Keratinocyte (primary cell): ENCODE measurements at regions not wholly inside any gene's neighbourhood (a gene's known extent, or its start where the extent isn't known, plus 50 kb on each side); places are given as distances from the start of the nearest gene placed in this dataset.

Experiments used
- DNase-seq: peaks from one replicate; pipeline ENCODE4 v3.0.0-alpha.2; 2011; ENCODE audit warnings: low read depth, missing footprints, low spot score
- FAIRE-seq: peaks from 2 replicates; lab custom pipeline; 2011; peaks lifted over from hg19 to GRCh38; lab: Jason Lieb, UNC
- H2AFZ ChIP-seq: 2 replicates; pipeline ENCODE4 v1.6.0; 2012; ENCODE audit warnings: low read length, control low read depth, inconsistent platforms; ENCODE audit not compliant: control insufficient read depth
- H3K27ac ChIP-seq: 2 replicates; pipeline ENCODE4 v1.5.1; 2011; ENCODE audit warnings: low read length; ENCODE audit not compliant: control insufficient read depth, insufficient read depth
- H3K27me3 ChIP-seq: 3 replicates; pipeline ENCODE4 v1.6.0; 2011; ENCODE audit warnings: low read length; ENCODE audit not compliant: control insufficient read depth, insufficient read depth; ENCODE audit errors: extremely low read depth
- H3K36me3 ChIP-seq, 2 experiments: 2 replicates in 1 of 2; 3 replicates in 1 of 2; pipeline ENCODE4 v1.5.1; 2011; ENCODE audit warnings: low read length in 2 of 2, mild to moderate bottlenecking in 1 of 2; ENCODE audit not compliant: control insufficient read depth in 2 of 2, insufficient read depth in 2 of 2; ENCODE audit errors: extremely low read depth in 1 of 2
- H3K4me1 ChIP-seq: 3 replicates; pipeline ENCODE4 v1.5.1; 2011; ENCODE audit warnings: low read length; ENCODE audit not compliant: control insufficient read depth, insufficient read depth; ENCODE audit errors: extremely low read depth
- H3K4me2 ChIP-seq: 3 replicates; pipeline ENCODE4 v1.6.0; 2011; ENCODE audit warnings: low read depth, low read length; ENCODE audit not compliant: control insufficient read depth, insufficient read depth; ENCODE audit errors: extremely low read depth
- H3K4me3 ChIP-seq, 3 experiments: fragments of 200-600 bp in 1 of 3; sonication (generic) in 1 of 3; 2 replicates in 2 of 3; 3 replicates in 1 of 3; pipeline ENCODE4 v1.5.1; 2011 to 2016; ENCODE audit warnings: low read length in 3 of 3, mild to moderate bottlenecking in 3 of 3, control low read depth in 2 of 3, inconsistent platforms in 1 of 3, low read depth in 1 of 3, mixed read lengths in 1 of 3, mixed run types in 1 of 3, moderate library complexity in 1 of 3; ENCODE audit not compliant: control insufficient read depth in 2 of 3, insufficient read depth in 2 of 3; ENCODE audit errors: extremely low read depth in 1 of 3
- H3K79me2 ChIP-seq: 2 replicates; pipeline ENCODE4 v1.6.0; 2012; ENCODE audit warnings: low read length; ENCODE audit not compliant: control insufficient read depth, insufficient read depth
- H3K9ac ChIP-seq: 3 replicates; pipeline ENCODE4 v1.6.0; 2011; ENCODE audit warnings: low read length; ENCODE audit not compliant: control insufficient read depth, insufficient read depth; ENCODE audit errors: extremely low read depth
- H3K9me1 ChIP-seq: 3 replicates; pipeline ENCODE4 v1.6.0; 2011; ENCODE audit warnings: low read length; ENCODE audit not compliant: control insufficient read depth, insufficient read depth; ENCODE audit errors: extremely low read depth
- H3K9me3 ChIP-seq: 2 replicates; pipeline ENCODE4 v1.5.1; 2012; ENCODE audit warnings: low read depth, low read length; ENCODE audit not compliant: control insufficient read depth
- H4K20me1 ChIP-seq: 3 replicates; pipeline ENCODE4 v1.6.0; 2011; ENCODE audit warnings: low read length; ENCODE audit not compliant: control insufficient read depth, insufficient read depth; ENCODE audit errors: extremely low read depth
- EZH2 ChIP-seq: IDR thresholded peaks from one replicate; pipeline ENCODE4 v1.6.1; 2012; ENCODE audit warnings: inconsistent platforms, mild to moderate bottlenecking, low read length, moderate library complexity
- dilution Hi-C: fragments of 300-500 bp; cut with MboI; formaldehyde crosslinking; loops from one replicate; pipeline ENCODE4 v1.7.0; 2020; ENCODE audit warnings: low sequenced_read_pairs; ENCODE audit not compliant: extremely low pct_ligation_motif_present
- TF ChIP-seq, protein P1 (sequence below), 3 experiments: IDR thresholded peaks in 1 of 3; conservative IDR thresholded peaks in 1 of 3; optimal IDR thresholded peaks in 1 of 3; 2 replicates in 2 of 3; 3 replicates in 1 of 3; pipeline versions ENCODE3 to v1.5.1; 2011; ENCODE audit warnings: low read length in 3 of 3, mild to moderate bottlenecking in 3 of 3, moderate library complexity in 2 of 3, control low read depth in 1 of 3, inconsistent platforms in 1 of 3; ENCODE audit not compliant: insufficient read depth in 2 of 3; ENCODE audit errors: extremely low read depth in 1 of 3

DNA sequence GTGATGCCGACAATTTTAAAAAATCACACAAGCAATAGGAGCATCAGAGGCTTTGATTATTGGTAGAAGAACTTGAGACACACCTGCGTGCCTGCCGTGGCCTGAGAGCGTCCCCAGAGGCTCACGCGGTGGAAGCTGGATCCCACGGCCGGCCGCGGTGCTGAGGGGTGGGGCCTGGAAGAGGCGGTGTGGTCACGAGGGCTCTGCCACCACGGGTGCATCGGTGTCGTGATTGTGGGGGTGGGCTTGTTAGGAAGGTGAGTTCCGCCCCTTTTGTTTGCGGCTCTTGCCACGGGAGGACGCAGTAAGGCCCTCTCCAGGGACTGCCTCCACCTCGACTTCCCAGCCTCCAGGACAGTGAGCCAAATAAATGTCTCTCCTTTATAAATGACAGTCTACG, 77.2 kb upstream of the ADRA2C start:
- H2AFZ ChIP-seq = no peak overlapping the region
- no peaks in the 10 kb centered on the region for H3K36me3 ChIP-seq
- no peaks in the 10 kb centered on the region for H3K27me3 ChIP-seq
- H3K27ac ChIP-seq = no peak overlapping the region
- no peak overlapping the region for H3K9ac ChIP-seq
- H3K4me2 ChIP-seq = no peak overlapping the region
- H3K9me3 ChIP-seq = no peaks in the 10 kb centered on the region
- DNase-seq (no peak), FAIRE-seq (no peak)
- no peaks in the 10 kb centered on the region for H3K9me1 ChIP-seq
- dilution Hi-C loops = no loop called here
- H3K79me2 ChIP-seq = no peaks in the 10 kb centered on the region
- H4K20me1 ChIP-seq = no peaks in the 10 kb centered on the region
- H3K4me1 ChIP-seq = no peaks in the 10 kb centered on the region
- TF ChIP-seq, protein P1, sequence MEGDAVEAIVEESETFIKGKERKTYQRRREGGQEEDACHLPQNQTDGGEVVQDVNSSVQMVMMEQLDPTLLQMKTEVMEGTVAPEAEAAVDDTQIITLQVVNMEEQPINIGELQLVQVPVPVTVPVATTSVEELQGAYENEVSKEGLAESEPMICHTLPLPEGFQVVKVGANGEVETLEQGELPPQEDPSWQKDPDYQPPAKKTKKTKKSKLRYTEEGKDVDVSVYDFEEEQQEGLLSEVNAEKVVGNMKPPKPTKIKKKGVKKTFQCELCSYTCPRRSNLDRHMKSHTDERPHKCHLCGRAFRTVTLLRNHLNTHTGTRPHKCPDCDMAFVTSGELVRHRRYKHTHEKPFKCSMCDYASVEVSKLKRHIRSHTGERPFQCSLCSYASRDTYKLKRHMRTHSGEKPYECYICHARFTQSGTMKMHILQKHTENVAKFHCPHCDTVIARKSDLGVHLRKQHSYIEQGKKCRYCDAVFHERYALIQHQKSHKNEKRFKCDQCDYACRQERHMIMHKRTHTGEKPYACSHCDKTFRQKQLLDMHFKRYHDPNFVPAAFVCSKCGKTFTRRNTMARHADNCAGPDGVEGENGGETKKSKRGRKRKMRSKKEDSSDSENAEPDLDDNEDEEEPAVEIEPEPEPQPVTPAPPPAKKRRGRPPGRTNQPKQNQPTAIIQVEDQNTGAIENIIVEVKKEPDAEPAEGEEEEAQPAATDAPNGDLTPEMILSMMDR (optimal IDR thresholded peaks at IDR 0.05 in 1 of 3, IDR thresholded peaks at IDR 0.05 in 1 of 3, conservative IDR thresholded peaks at IDR 0.05 in 1 of 3; ENCODE audit: extremely low read depth in 1 of 3, insufficient read depth in 2 of 3, low read length in 3 of 3) = no peak
- TF ChIP-seq EZH2 = no peak
- H3K4me3 ChIP-seq = no peak overlapping the region

DNA sequence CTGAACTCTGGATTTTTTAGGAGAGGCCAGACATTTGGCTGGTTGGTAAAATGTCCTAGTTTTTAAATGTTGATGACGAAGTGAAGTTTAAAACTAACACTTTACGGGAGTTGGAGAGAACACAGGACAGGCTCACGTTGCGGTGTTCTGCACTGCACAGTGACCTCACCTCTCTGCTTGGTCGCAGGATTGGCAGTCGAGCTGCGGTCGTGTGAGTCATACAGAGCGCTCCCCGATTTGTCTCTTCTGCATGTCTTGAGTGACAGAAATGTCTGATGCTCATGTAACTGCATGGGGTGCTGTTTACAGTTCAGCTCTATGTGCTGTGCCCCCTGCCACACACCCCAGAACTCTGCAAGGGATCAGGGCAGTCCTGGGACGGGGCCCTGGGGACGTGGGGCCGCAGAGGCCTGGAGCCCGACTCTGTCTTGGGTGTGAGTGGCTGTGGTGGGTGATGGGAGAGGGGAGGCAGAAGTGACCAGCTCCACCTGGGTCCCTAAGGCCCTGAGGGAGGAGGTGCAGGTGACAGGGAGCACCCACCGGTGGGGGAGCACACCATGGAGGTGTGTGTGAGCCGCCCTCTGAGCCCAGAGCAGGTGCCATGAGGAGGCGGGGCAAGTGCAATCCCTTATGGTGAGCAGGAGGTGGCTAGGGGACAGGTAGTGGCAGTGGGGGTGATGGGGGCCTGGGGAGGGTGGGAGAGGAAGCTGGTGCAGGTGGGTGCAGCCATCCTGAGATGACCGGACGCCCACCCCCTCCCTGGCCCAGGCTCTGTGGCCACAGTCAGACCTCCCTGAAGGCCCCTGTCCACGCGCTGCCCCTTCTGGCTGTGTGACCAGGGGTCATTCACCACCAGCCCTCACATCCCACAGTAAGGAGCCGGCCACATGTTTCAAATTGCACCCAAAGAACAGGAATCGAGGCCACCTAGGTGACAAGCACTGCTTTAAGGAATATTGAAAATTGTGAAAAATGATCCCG, 77.9 kb upstream of the ADRA2C start:
- no peak overlapping the region for H3K4me2 ChIP-seq
- H3K36me3 ChIP-seq = no peaks in the 10 kb centered on the region
- H2AFZ ChIP-seq = no peak overlapping the region
- H3K27ac ChIP-seq = no peak overlapping the region
- no peaks in the 10 kb centered on the region for H3K9me1 ChIP-seq
- DNase-seq (no peak), FAIRE-seq (no peak)
- dilution Hi-C loops = no loop called here
- no peaks in the 10 kb centered on the region for H3K27me3 ChIP-seq
- no peaks in the 10 kb centered on the region for H3K9me3 ChIP-seq
- H3K9ac ChIP-seq = no peak overlapping the region
- H3K79me2 ChIP-seq = no peaks in the 10 kb centered on the region
- no peaks in the 10 kb centered on the region for H4K20me1 ChIP-seq
- H3K4me1 ChIP-seq = no peaks in the 10 kb centered on the region
- H3K4me3 ChIP-seq = no peak overlapping the region
- TF ChIP-seq, protein P1 (optimal IDR thresholded peaks at IDR 0.05 in 1 of 3, IDR thresholded peaks at IDR 0.05 in 1 of 3, conservative IDR thresholded peaks at IDR 0.05 in 1 of 3; ENCODE audit: extremely low read depth in 1 of 3, insufficient read depth in 2 of 3, low read length in 3 of 3) = no peak
- TF ChIP-seq EZH2 = no peak
